Pancreas (tissue), 10 donors: ENCODE measurements at regions not wholly inside any gene's neighbourhood (a gene's known extent, or its start where the extent isn't known, plus 50 kb on each side); places are given as distances from the start of the nearest gene placed in this dataset.
A peak's percentile ranks its signal among the peaks of the same experiment; 100 is the strongest.

Source experiments
- ATAC-seq, 4 donors: fragments of 200-7000 bp; cut with Tn5 transposase; one replicate each; pipeline versions ENCODE4 v1.8.0 to v1.9.1; 2020; ENCODE audit warnings: mild to moderate bottlenecking in 4 of 4, moderate library complexity in 4 of 4
- DNase-seq, 6 donors: peaks; one replicate each; pipeline ENCODE4 v3.0.0-alpha.2; 2020
- FAIRE-seq: peaks from 2 replicates; lab custom pipeline; 2012; peaks lifted over from hg19 to GRCh38; lab: Jason Lieb, UNC
- H3K27ac ChIP-seq, 4 donors: fragments of 200-600 bp; sonication (generic); 1 replicate in 3 of 4; 2 replicates in 1 of 4; pipeline versions ENCODE4 v1.5.0 to v1.8.0; 2020
- H3K27me3 ChIP-seq, 4 donors: fragments of 200-600 bp; one replicate each; pipeline ENCODE4 v1.8.0; 2021
- H3K36me3 ChIP-seq, 3 donors: fragments of 200-600 bp; sonication (generic) in 1 of 3; one replicate each; pipeline versions ENCODE4 v1.5.0 to v1.8.0; 2020 to 2021
- H3K4me1 ChIP-seq, 3 donors: fragments of 200-600 bp; one replicate each; pipeline ENCODE4 v1.8.0; 2021
- H3K4me3 ChIP-seq, 4 donors: fragments of 200-600 bp; sonication (generic) in 2 of 4; one replicate each; pipeline versions ENCODE4 v1.5.0 to v1.8.0; 2020 to 2021
- H3K9me3 ChIP-seq, 4 donors: fragments of 200-600 bp; one replicate each; pipeline ENCODE4 v1.8.0; 2021
- WGBS, 2 donors: extraction: QIAGEN DNeasy Blood & Tissue Kit; methylation state at CpG; one replicate each; pipeline ENCODE4 v1.1.7; 2013; 5-methylcytosine and 5-hydroxymethylcytosine counted together
- intact Hi-C, 3 donors: fragments of 100-400 bp; cut with DNase I; formaldehyde crosslinking; loops; one replicate each; pipeline versions ENCODE4 v1.11.1 to v1.14.2; 2022
- TF ChIP-seq, protein P1 (sequence below), 4 donors: fragments of 200-600 bp; sonication (generic) in 3 of 4; IDR thresholded peaks; one replicate each; pipeline versions ENCODE4 v1.5.0 to v1.8.0; 2021; ENCODE audit warnings: antibody characterized with exemption in 4 of 4
- donor health status: healthy with polysubstance abuse.
- donor health status: DM: no; HTN: no; CAD: no; lungs with moderate emphysema.
- donor health status: DM: no; HTN: no; CAD: no.
- donor health status: control.
- donor health status: control.
- donor health status: Bipolar disorder and iron deficiency.
- donor health status: DM: yes; HTN: yes; CAD: no.
- donor health status: DM: no; HTN: no; CAD: no.
- donor health status: DM: no; HTN: no; CAD: no.
- donor health status: DM: yes; HTN: yes; CAD: no.

- H3K4me1 ChIP-seq: no peaks in the 10 kb centered on the region
- DNase-seq (no peak), FAIRE-seq (no peak), ATAC-seq (no peak)
- H3K4me3 ChIP-seq: no peak overlapping the region
- TF ChIP-seq, protein P1, sequence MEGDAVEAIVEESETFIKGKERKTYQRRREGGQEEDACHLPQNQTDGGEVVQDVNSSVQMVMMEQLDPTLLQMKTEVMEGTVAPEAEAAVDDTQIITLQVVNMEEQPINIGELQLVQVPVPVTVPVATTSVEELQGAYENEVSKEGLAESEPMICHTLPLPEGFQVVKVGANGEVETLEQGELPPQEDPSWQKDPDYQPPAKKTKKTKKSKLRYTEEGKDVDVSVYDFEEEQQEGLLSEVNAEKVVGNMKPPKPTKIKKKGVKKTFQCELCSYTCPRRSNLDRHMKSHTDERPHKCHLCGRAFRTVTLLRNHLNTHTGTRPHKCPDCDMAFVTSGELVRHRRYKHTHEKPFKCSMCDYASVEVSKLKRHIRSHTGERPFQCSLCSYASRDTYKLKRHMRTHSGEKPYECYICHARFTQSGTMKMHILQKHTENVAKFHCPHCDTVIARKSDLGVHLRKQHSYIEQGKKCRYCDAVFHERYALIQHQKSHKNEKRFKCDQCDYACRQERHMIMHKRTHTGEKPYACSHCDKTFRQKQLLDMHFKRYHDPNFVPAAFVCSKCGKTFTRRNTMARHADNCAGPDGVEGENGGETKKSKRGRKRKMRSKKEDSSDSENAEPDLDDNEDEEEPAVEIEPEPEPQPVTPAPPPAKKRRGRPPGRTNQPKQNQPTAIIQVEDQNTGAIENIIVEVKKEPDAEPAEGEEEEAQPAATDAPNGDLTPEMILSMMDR (IDR thresholded peaks at IDR 0.05): no peak
- peaks cover 0 to 3% (median 0%) of the 10 kb centered on the region in 4 donors for H3K9me3 ChIP-seq
- no peaks in the 10 kb centered on the region for H3K27me3 ChIP-seq
- no peaks in the 10 kb centered on the region for H3K36me3 ChIP-seq
- intact Hi-C loops: no loop called here
- H3K27ac ChIP-seq: no peak overlapping the region
Measured at GRCh38 chr9:93875330-93875729, 79.8 kb downstream of the BARX1 start.

- no peaks in the 10 kb centered on the region for H3K27me3 ChIP-seq
- no peak overlapping the region for H3K27ac ChIP-seq
- H3K4me3 ChIP-seq: no peak overlapping the region
- DNase-seq: no peak
- ATAC-seq: no peak
- TF ChIP-seq, protein P1 (IDR thresholded peaks at IDR 0.05): no peak
- no peaks in the 10 kb centered on the region for H3K4me1 ChIP-seq
- H3K9me3 ChIP-seq: peaks cover 0 to 3% (median 0%) of the 10 kb centered on the region in 4 donors
- intact Hi-C loops: no loop called here
- no peaks in the 10 kb centered on the region for H3K36me3 ChIP-seq
- FAIRE-seq: no peak
Measured at GRCh38 chr9:93874242-93874641, 80.9 kb downstream of the BARX1 start.

DNA sequence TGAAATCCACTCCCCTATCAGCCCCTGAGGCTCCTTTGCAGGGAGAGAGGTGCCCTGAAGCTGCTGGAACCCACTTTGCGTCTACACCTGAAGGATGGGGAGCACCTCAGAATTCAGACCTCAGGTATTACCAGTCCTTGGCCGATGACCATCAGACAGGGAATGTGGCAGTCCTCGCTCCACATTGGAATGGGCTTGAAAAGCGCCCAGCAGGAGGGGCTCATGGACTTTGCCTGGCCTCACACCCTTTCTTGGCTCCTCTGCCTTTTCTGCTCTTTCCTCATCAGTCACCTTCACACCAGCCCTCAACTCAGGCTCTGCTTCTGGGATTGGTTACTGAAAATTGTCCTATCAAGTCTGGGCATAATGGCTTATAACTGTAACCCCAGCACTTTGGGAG, 83.9 kb downstream of the BARX1 start:
- TF ChIP-seq, protein P1 (IDR thresholded peaks at IDR 0.05): no peak
- Histone ChIP-seq H3K27me3 (no peaks in the 10 kb centered on the region), H3K36me3 (no peaks in the 10 kb centered on the region), H3K4me1 (no peaks in the 10 kb centered on the region), H3K4me3 (no peak overlapping the region), H3K9me3 (peaks cover 0 to 3% (median 0%) of the 10 kb centered on the region in 4 donors), H3K27ac (no peak overlapping the region)
- intact Hi-C loops: no loop called here
- 70 to 74% methylated on average over 4 of the region's 4 CpGs for WGBS, 2 donors
- ATAC-seq (peak in 3 of 4 donors; percentile 30 to 36 (median 32)), FAIRE-seq (no peak), DNase-seq (no peak)

GRCh38 chr9:93869863-93870262, 85.3 kb downstream of the BARX1 start:
- FAIRE-seq: no peak
- WGBS, 2 donors: 66 to 82% methylated on average over 6 to 8 of the region's 8 CpGs
- Histone ChIP-seq H3K9me3 (no peaks in the 10 kb centered on the region), H3K27me3 (no peaks in the 10 kb centered on the region), H3K27ac (no peak overlapping the region), H3K4me1 (no peaks in the 10 kb centered on the region), H3K4me3 (no peak overlapping the region), H3K36me3 (no peaks in the 10 kb centered on the region)
- ATAC-seq: peak in 1 of 4 donors; percentile 39
- intact Hi-C loops: no loop called here
- TF ChIP-seq, protein P1 (IDR thresholded peaks at IDR 0.05): no peak
- peak in 1 of 6 donors; percentile 47 for DNase-seq

DNA sequence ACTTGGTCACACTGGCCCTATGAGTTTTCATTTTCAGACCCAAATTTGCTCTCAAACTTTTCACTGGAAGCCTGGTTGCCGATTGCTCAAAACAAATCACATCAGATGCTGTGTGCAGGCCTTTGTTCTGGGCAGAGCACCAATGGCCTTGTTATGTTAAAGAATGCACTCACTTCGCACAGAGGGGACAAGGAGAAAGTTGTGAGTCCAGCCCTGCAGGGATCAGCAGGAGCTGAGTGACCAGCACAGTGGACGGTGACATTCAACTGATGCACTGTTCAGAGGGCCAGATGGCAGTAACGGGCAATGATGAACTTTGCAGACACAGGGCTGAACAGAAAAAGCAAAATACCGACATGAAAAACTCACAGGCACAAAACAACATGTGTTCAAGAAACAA, 86.1 kb downstream of the BARX1 start:
- no peak overlapping the region for H3K27ac ChIP-seq
- ATAC-seq: no peak
- intact Hi-C loops: no loop called here
- TF ChIP-seq, protein P1 (IDR thresholded peaks at IDR 0.05): no peak
- FAIRE-seq: no peak
- 80 to 81% methylated on average over 5 of the region's 5 CpGs for WGBS, 2 donors
- H3K27me3 ChIP-seq: no peaks in the 10 kb centered on the region
- H3K9me3 ChIP-seq: no peaks in the 10 kb centered on the region
- H3K36me3 ChIP-seq: no peaks in the 10 kb centered on the region
- H3K4me1 ChIP-seq: no peaks in the 10 kb centered on the region
- DNase-seq: no peak
- no peak overlapping the region for H3K4me3 ChIP-seq
